Suprapubic skin (tissue), 4 donors: ENCODE measurements at regions not wholly inside any gene's neighbourhood (a gene's known extent, or its start where the extent isn't known, plus 50 kb on each side); places are given as distances from the start of the nearest gene placed in this dataset.

Experiments
- EP300 ChIP-seq: sonication (generic); formaldehyde crosslinking; IDR thresholded peaks from one replicate; pipeline ENCODE4 v1.6.1; 2017; ENCODE audit warnings: antibody characterized with exemption
- POLR2A ChIP-seq, 2 donors: fragments of 450-650 bp; IDR thresholded peaks; one replicate each; pipeline ENCODE4 v1.6.1; 2017; ENCODE audit warnings: antibody characterized with exemption in 2 of 2, mild to moderate bottlenecking in 2 of 2, moderate library complexity in 2 of 2
- POLR2AphosphoS5 ChIP-seq, 3 donors: sonication (generic); formaldehyde crosslinking; IDR thresholded peaks; one replicate each; pipeline ENCODE4 v1.6.1; 2017; ENCODE audit warnings: antibody characterized with exemption in 3 of 3
- TF ChIP-seq, protein P1 (sequence below), 2 donors: fragments of 200-600 bp in 1 of 2; fragments of 450-650 bp in 1 of 2; sonication (generic) in 1 of 2; IDR thresholded peaks; one replicate each; pipeline ENCODE4 v1.5.1; 2016 to 2019; ENCODE audit warnings: antibody characterized with exemption in 2 of 2, mild to moderate bottlenecking in 1 of 2, moderate library complexity in 1 of 2

DNA sequence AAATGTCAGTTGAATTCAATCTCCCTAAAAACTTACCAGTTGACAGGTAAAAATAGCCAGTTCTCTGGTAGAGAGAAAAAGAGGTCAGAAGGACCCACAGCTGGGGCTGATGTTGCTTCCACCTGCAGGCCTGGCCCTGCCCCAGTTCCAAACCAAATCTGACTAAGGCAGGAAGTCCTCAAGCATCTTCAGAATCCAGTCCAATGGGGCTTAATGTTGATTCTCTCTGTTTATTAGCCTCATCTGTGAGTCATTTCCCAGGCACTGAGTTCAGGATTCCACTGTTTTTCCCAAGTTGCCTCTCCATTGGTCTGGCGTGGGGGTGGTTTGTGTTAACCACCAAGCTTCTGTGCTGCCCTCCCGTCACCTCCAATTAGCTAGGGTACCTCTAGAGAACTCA is 601.8 kb downstream of the INSC start:
- TF ChIP-seq, protein P1, sequence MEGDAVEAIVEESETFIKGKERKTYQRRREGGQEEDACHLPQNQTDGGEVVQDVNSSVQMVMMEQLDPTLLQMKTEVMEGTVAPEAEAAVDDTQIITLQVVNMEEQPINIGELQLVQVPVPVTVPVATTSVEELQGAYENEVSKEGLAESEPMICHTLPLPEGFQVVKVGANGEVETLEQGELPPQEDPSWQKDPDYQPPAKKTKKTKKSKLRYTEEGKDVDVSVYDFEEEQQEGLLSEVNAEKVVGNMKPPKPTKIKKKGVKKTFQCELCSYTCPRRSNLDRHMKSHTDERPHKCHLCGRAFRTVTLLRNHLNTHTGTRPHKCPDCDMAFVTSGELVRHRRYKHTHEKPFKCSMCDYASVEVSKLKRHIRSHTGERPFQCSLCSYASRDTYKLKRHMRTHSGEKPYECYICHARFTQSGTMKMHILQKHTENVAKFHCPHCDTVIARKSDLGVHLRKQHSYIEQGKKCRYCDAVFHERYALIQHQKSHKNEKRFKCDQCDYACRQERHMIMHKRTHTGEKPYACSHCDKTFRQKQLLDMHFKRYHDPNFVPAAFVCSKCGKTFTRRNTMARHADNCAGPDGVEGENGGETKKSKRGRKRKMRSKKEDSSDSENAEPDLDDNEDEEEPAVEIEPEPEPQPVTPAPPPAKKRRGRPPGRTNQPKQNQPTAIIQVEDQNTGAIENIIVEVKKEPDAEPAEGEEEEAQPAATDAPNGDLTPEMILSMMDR (IDR thresholded peaks at IDR 0.05): no peak
- TF ChIP-seq POLR2A (IDR thresholded peaks at IDR 0.05) (no peak), POLR2AphosphoS5 (IDR thresholded peaks at IDR 0.05) (no peak), EP300 (no peak)
